T-helper 1 cell (primary cell): ENCODE measurements at regions not wholly inside any gene's neighbourhood (a gene's known extent, or its start where the extent isn't known, plus 50 kb on each side); places are given as distances from the start of the nearest gene placed in this dataset.

Source experiments
- DNase-seq, 5 donors: peaks; one replicate each; pipeline ENCODE4 v3.0.0-alpha.2; 2012 to 2020

DNA sequence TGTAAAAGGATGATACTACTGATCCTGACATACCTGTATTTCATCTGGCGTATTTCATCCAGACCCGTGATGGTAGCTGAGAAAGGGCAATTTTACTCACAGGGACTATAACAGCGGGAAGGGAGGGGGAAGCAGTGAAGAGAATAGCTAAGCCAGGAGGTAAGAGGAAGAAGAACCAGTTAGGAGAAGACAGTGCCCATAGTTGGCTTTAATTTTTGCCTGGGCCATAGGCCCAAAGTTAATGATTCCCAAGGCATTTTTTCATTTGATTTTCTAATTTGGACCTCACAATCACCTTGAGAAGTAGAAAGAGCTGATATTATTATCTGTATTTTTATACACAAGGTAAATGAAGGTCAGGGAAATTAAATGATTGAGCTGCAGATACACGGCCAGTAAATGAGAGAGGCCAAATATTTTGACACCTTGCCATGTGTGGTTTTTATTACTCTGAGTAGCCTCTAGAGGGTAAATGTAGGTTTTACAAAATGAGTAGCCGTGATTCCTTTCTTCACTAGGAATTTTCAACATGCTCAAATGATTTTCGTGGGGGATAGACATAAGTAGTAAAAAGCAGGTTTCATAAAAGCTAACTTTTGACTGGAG is 382.2 kb downstream of the FUT8 start:
- DNase-seq: no peak

GRCh38 chr14:65798216-65798615 is 385.7 kb downstream of the FUT8 start:
- DNase-seq: no peak

DNA sequence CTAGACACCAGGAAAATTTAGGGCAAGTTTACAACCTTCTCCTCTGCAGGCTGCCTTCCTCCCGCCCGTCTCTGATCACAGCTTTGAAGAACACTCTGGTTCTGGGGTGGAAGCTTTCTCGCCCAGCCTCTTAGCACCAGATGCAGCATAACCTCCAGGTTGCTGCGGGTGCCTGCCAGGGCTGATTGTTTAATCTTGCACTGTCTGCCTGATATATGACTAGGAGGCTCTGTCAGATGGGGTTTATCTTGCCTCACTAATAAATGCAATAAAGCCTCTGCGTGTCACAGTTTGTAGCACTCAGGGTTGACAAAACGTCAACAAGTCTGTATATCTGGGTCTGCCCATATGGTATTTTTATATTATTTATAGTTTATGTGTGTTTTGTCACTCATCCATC is 388.2 kb downstream of the FUT8 start:
- DNase-seq: no peak

DNA sequence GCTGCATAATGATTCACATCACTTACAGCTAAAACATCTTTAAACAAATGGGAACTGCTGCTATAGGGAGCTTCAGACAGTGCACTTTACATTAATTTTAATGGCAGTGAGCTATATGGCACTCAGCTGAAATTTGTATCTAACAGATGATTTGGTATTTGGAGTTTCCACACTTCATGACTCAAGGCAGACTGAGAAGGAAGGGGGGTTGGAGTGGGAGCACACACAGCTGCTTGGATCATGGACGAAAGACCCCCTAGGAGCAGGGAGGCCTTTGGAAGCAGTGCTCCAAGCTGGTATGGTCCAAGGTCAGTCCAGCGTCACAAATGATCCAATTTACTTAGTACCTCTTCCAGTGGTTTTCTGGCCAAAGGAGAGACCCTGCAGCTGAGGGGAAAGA is 389.7 kb downstream of the FUT8 start:
- DNase-seq: no peak

DNA sequence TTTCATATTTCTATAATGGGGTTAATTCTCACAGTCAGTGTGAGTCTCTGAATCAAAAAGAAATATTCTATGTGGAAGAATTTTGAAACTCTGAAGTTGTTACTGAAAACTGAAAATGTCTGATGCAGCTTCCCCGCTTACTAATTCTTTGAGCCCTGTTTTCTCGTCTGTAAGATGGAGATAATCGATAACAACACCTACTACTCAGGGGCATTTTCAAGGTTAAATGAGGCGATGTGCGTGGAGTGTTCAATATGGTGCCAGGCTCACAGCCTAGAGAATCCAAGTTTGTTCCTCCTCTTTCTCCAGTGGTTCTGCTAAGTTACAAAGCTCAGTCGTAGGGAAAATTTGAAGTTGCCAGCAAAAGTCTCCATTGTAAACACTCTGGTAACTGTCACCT is 391.4 kb downstream of the FUT8 start:
- DNase-seq: peak in 1 of 5 donors; percentile 14

DNA sequence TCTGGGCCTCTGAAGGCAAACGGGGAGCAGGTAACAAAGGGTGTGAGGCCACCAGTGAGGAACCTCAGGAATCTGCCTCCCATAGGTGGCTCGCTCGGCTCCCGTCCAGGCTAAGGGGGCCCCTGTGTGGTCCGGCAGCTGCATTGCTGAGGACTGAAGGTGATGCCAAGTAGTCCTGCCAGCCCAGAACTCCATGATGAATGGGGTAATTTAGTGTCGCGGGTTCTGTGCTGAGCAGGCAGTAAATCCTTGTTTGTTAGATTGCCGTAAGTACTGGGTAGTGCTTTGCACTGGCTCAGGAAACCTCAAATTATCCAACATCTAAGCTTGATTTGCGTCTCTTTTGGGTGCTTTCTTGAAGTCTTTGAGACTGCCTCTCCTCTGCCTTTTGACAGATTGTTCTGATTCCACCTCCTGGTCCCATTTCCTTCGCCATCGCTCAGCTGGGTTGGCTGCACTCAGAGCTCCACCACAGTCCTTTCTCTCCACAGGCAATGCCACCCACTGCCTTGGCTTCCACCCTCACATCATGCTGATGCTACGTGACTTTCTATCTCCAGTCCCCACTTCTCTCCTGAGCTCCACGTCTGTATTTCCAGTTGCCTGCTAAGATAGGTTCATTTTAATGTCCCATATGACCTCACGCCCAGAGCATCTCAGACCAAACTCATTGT is 392.0 kb downstream of the FUT8 start:
- DNase-seq: no peak

DNA sequence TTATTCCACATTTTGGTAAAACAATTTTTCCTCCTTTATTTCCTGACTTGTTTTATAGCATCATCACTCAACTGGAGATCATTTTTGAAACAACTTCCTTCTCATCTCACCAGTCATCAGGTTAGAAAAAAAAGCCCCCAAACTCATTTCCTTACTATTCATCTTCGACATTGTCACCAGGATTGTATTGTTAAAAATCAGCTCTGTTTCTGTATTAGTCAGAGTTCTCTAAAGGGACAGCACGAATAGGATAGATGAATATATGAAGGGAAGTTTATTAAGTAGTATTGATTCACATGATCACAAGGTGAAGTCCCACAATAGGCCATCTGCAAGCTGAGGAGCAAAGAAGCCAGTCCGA is 392.6 kb downstream of the FUT8 start:
- peak in 1 of 5 donors; percentile 51 for DNase-seq

DNA sequence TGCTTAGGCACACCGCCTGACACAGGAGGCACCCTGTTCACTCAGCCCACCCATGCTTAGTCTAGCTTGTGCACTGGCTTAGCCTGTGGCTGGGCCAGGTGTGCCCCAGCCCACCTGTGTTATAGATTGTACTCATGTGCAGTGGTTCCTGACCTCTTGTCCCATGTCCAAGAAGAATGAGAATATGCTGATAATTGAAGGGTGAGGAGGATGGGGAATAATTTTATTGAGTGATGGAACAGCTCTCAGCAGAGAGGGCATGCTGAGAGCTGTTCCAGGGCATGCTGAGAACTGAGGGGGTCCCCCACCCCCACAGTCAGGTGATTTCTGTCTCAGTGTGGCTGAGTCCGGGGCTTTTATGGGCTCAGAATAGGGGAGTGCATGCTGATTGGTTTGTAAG is 395.9 kb downstream of the FUT8 start:
- no peak for DNase-seq

DNA sequence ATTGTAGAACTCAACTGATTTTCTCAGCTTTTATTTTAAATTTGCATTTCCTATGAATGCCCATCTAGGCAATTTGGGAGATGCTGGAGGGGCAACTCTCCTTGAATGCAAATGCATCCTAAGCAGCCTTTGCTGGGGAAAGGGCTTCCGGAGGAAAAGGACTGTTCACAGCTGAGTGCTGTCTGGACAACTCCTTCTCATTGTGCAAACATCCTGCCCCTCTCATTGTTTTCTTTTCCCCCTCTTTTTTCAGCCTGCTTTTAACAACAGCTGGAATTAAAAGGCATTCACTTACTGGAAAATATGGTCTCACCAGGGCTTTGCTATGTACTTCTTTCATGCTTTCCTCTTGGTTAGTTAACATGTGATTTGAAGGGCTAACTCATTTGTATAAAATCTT is 397.8 kb downstream of the FUT8 start:
- no peak for DNase-seq

GRCh38 chr14:65813760-65814384 is 401.3 kb downstream of the FUT8 start:
- DNase-seq: no peak

DNA sequence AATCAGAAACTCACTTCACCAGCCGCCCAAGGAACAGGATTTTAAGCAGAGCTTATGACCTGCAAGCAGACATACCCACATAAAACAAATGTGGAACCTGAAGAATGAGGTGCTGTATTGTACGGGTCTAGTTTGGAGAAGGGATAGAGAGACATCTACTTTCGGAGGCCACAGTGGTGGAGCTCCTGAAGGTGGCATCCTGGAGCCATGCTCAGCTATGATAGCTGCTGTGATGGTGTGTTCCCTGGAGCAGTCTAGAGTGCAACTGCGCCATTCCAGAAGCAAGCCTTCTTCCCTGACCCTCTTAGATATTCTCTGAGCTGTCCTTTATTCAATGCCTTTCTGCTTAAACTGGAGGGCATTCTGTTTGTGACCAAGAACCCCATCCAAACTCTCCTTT is 402.6 kb downstream of the FUT8 start:
- no peak for DNase-seq

DNA sequence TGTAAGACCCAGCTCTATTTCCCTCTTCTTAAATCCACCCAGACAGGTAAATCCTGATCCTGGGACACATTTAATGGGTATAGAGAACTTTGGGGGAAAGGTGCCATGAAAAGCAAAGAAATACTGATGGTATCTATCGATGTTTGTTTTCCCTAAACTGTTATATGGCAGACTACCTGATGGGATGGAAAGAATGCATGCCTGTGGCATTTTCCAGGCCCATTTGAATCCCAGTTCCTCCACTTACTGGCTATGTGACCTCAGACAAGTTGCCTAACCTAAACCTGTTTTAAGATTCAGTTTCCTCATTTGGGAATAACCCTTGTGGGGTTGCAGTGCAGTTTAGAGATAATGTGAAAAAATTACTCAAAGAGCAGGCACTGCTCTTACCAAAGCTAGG is 404.5 kb downstream of the FUT8 start:
- no peak for DNase-seq

DNA sequence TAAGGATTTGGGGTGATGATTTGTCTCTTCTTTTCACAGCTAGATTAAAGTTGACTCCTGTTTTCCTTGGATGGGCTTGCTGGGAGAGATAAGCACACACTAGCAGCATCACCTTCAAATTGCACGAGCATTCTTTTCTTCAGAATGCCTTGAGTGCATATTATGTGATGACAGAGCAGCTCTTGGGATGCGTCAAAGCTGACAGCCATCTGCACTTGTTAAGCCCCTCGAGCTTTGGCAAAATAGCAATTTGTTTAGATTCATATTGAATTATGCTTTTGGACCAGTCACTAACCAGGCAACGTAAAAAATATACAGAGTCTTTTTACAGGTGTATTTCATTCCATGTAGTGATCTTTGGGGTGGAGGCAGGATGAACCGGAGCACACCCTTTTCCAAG is 407.0 kb downstream of the FUT8 start:
- no peak for DNase-seq

GRCh38 chr14:65821224-65821753 is 408.8 kb downstream of the FUT8 start:
- DNase-seq: no peak

GRCh38 chr14:65824285-65824977 is 411.9 kb downstream of the FUT8 start:
- peak in 4 of 5 donors; percentile 15 to 79 (median 44) for DNase-seq

DNA sequence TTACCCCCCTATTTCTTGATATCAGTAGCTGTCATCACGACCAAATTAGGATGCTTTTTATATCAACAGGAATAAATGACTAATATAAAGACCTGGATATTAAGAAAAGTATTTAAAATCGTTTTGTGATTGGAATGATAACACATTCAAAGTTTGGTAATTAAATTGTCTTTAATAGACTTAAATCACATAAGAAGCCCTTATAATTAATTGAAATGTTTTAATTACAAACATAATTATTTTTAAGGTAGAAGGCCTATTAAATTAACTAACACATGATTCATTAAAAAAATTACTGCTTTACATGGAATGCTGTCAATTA is 412.4 kb downstream of the FUT8 start:
- DNase-seq: no peak

- no peak for DNase-seq
Observed at GRCh38 chr14:65826946-65827345, 414.4 kb downstream of the FUT8 start.

- DNase-seq: no peak
Observed at GRCh38 chr14:65827520-65827919, 415.0 kb downstream of the FUT8 start.

DNA sequence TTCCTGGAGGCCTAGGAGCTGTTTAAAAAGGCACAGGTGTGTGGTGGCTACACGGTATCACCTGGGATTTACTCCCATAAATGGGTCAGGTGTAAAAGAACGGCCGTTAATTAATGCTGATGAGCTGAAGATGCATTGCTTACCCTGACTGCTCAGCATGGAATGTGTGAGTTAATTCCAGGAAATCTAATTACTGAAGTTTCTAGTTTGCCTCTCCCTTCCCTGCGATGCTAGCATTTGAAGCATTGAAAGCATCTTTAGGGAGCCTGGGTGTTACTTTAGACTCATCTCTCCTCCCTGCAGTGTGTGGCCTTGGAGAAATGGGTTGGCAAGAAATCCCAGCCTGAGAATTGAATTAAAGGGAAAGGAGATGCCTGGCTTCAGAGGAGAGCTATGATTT is 415.9 kb downstream of the FUT8 start:
- DNase-seq: no peak

DNA sequence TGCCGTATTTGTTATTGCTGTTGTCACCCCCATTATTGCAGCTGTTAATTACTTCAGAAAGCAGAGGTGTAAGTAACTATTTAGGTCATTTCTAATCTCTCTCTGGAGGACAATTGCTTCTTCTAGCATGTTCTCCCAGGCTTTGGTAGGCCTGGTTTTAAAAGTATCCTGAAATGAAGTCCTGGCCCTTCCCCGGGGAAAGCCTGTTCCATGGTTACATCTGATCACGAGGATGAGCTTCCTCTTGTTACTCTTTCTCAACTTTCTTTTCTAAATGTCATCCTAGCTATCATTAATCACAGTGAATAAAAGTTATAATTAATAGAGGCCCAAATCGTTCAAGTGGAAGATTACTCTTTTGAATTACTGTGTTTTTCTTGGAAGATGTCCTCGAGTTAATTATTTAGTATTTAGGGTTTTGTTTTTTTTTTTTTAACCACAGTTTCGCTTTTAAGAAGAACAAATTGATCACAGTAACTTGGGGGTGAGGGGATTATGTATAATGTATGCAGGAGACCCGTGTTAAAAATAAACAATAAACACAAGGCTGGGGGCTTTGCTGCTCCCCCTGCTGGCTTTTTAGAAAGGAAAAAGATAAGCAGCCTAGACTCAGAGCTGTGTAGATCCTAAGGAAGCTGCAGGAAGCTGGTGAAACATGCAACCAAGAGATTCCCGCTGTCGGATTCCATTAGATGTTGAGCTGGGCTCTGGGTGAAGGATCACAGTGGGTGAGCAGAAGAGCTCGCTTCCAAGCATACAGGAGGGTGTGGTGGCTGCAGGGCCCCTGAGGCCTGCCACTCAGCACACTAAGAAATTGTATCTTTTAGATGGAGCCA is 420.1 kb downstream of the FUT8 start:
- no peak for DNase-seq

DNA sequence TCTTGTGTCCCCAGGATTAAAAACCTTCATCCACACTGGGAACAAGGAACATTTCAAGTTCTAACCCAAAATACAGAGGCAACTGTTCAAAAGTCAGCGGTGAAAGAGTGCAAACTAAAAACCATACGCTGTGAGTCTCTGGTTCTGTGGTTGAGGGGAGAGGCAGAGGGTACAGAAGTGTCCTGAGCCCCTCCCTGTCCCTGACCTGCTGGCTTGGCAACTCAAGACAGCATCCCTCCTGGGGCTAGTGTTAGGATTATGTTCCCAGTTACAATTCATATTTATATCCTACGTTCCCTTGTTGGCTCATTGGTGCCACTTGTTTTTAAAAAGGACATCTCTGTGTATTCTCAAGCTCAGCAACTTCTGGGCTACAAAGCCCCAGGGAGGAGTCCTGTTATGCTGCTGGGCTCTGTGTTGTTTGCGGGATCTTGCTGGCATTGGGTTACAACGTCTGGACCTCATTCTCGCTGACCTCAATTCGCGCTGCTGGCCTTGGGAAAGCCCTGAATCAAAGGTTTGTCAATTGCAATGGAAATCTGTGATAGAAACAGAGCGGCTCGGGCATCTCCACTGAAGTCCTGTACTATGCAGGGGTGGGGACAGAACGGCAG is 420.8 kb downstream of the FUT8 start:
- no peak for DNase-seq

DNA sequence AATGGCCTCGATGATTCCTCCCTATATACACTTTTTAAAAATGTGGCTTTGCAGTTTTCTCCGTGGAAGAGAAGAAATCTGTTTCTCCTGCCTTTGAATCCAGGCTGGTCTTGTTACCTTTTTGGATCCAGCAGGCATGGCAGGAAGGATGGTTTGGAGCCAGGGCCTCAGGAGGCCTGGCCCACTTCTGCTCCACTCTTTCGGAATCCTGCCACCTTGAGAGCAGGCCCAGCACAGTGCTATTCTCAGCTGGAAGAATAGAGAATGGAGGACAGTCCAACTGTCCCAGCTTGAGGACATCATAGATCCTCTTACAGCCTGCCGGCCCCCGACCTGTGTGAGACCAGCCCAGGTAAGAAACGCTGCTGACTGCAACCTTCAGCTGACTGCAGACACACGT is 421.5 kb downstream of the FUT8 start:
- no peak for DNase-seq
